Prostate gland (tissue), 2 donors: ENCODE measurements at regions not wholly inside any gene's neighbourhood (a gene's known extent, or its start where the extent isn't known, plus 50 kb on each side); places are given as distances from the start of the nearest gene placed in this dataset.
"Not testable (repeated sequence)": the region's sequence is repeated elsewhere in the genome, so short reads cannot be mapped to it uniquely, and the experiment has no call there.

ENCODE experiments used
- DNase-seq: peaks from one replicate; pipeline ENCODE4 v3.0.0-alpha.2; 2019; ENCODE audit warnings: low spot score
- H3K27ac ChIP-seq, 2 donors: fragments of 200-600 bp; sonication (generic); 2 replicates each; pipeline ENCODE4 v1.5.1; 2017 to 2019
- H3K27me3 ChIP-seq: fragments of 200-600 bp; sonication (generic); replicated peaks from 2 replicates; pipeline ENCODE4 v1.5.1; 2019; ENCODE audit not compliant: insufficient read depth
- H3K36me3 ChIP-seq, 2 donors: fragments of 200-600 bp; sonication (generic); 1 replicate in 1 of 2; 2 replicates in 1 of 2; pipeline versions ENCODE4 v1.5.1 to v1.8.1; 2017 to 2019
- H3K4me1 ChIP-seq: fragments of 200-600 bp; sonication (generic); replicated peaks from 2 replicates; pipeline ENCODE4 v1.5.1; 2019
- H3K4me3 ChIP-seq, 2 donors: fragments of 200-600 bp; sonication (generic); 2 replicates each; pipeline ENCODE4 v1.5.1; 2017 to 2019
- H3K9me3 ChIP-seq: fragments of 200-600 bp; sonication (generic); 2 replicates; pipeline ENCODE4 v1.5.1; 2017
- POLR2A ChIP-seq: fragments of 450-650 bp; IDR thresholded peaks from one replicate; pipeline ENCODE4 v1.6.1; 2016; ENCODE audit warnings: antibody characterized with exemption, mild to moderate bottlenecking
- POLR2AphosphoS5 ChIP-seq: sonication (generic); formaldehyde crosslinking; IDR thresholded peaks from one replicate; pipeline ENCODE4 v1.6.1; 2017; ENCODE audit warnings: antibody characterized with exemption
- WGBS: methylation state at CpG from one replicate; pipeline ENCODE4 v1.1.5; 2018; 5-methylcytosine and 5-hydroxymethylcytosine counted together
- intact Hi-C: fragments of 100-400 bp; cut with DNase I; formaldehyde crosslinking; loops from one replicate; pipeline ENCODE4 v1.14.2; 2022
- TF ChIP-seq, protein P1 (sequence below), 4 experiments: fragments of 200-600 bp in 2 of 4; fragments of 450-650 bp in 2 of 4; sonication (generic) in 2 of 4; IDR thresholded peaks; 1 replicate in 3 of 4; 2 replicates in 1 of 4; pipeline ENCODE4 v1.5.1; 2016 to 2019; ENCODE audit warnings: antibody characterized with exemption in 4 of 4, mild to moderate bottlenecking in 2 of 4, moderate library complexity in 2 of 4

DNA sequence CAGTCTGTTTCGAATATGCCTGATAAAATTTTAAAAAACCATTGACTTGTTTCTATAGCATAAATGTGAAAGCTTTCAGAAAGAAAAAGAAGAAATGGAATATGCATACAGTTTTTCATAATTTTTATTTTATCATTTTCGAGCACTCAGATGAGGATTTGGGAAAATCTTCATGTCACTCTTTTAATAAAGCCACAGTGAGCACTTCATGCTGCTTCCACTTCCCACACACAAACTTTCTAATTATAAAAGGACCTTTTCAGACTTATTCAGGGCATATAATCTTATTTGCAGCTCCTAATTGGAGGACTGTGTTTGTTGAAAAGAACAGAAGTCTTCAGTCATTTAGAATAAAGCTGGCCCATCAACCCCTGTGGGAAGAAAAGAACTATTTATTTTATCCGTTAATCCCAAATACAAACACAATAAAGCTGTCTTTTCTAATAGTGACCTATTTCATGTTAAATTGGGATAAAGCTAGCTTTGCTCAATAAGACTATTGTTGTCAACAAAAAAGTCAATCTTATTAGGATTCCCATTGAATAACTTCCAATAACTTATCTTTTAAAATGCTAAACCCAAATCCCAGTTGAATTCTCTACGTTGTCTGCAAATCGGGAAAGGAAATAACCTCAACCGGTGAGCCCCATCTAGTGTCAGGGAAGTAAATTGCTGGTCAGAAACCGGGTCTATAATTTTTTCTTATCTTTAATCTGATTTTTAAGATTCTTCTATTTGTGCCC, 211.5 kb downstream of the PDGFRA start:
- no peak for DNase-seq
- Histone ChIP-seq H3K27ac (no peak overlapping the region), H3K27me3 (no peaks in the 10 kb centered on the region), H3K36me3 (no peaks in the 10 kb centered on the region), H3K9me3 (no peaks in the 10 kb centered on the region), H3K4me3 (no peak overlapping the region), H3K4me1 (no peaks in the 10 kb centered on the region)
- intact Hi-C loops: loop anchor here (5.0 kb wide), 1 partner anchor 118 kb away; no protein-coding TSS in a partner anchor
- WGBS: 18% methylated on average over 7 of the region's 7 CpGs
- TF ChIP-seq, protein P1, sequence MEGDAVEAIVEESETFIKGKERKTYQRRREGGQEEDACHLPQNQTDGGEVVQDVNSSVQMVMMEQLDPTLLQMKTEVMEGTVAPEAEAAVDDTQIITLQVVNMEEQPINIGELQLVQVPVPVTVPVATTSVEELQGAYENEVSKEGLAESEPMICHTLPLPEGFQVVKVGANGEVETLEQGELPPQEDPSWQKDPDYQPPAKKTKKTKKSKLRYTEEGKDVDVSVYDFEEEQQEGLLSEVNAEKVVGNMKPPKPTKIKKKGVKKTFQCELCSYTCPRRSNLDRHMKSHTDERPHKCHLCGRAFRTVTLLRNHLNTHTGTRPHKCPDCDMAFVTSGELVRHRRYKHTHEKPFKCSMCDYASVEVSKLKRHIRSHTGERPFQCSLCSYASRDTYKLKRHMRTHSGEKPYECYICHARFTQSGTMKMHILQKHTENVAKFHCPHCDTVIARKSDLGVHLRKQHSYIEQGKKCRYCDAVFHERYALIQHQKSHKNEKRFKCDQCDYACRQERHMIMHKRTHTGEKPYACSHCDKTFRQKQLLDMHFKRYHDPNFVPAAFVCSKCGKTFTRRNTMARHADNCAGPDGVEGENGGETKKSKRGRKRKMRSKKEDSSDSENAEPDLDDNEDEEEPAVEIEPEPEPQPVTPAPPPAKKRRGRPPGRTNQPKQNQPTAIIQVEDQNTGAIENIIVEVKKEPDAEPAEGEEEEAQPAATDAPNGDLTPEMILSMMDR (IDR thresholded peaks at IDR 0.05): peak in 2 of 4 experiments; percentile 31 to 42
- TF ChIP-seq POLR2A: no peak
- no peak for TF ChIP-seq POLR2AphosphoS5

DNA sequence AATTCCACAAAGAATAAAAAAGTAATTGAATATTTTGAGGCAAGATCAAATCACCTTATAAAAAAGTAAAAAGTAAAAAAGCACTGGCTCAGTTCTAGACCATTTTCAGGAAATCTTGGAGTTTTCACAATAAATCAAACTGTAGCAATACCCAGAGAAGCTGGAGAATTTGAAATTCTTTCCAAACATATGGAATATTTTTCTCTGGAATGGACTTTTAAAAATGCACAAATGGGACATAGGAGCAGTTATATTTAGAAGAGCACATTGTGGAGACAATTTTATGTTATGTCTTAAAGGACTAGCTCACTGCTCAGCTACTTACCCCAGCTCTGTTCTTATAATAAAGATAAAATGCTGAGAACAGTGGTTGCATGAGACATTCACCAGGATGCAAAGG, 211.9 kb upstream of the KIT start:
- no peak for DNase-seq
- H3K9me3 ChIP-seq: no peaks in the 10 kb centered on the region
- no peaks in the 10 kb centered on the region for H3K27me3 ChIP-seq
- no peaks in the 10 kb centered on the region for H3K4me1 ChIP-seq
- H3K27ac ChIP-seq: no peak overlapping the region
- H3K36me3 ChIP-seq: no peaks in the 10 kb centered on the region
- TF ChIP-seq POLR2AphosphoS5 (no peak), POLR2A (no peak)
- TF ChIP-seq, protein P1 (IDR thresholded peaks at IDR 0.05): no peak
- intact Hi-C loops: no loop called here
- no peak overlapping the region for H3K4me3 ChIP-seq

GRCh38 chr4:54446581-54446980, 211.2 kb upstream of the KIT start:
- no peak for DNase-seq
- 33% methylated on average over 1 of the region's 1 CpG for WGBS
- intact Hi-C loops: no loop called here

DNA sequence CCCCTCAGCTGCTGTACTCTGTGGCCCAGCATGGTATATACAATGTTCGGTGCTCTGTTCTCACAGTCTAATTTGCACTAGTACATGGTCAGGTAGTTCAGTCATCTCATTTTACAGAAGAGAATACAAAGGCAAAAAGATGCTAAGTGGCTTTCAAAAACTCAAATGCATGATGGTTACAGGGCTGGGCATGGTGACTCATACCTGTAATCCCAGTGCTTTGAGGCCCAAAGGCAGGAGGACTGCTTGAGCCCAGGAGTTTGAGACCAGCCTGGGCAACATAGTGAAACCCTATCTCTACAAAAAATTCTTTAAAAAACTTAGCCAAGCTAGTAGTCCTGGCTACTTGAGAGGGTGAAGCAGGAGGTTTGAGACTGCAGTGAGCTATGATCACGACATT, 210.5 kb upstream of the KIT start:
- Histone ChIP-seq H3K4me1 (no peaks in the 10 kb centered on the region), H3K4me3 (no peak overlapping the region), H3K36me3 (no peaks in the 10 kb centered on the region), H3K27me3 (no peaks in the 10 kb centered on the region), H3K27ac (no peak overlapping the region), H3K9me3 (no peaks in the 10 kb centered on the region)
- WGBS: 88% methylated on average over 2 of the region's 2 CpGs
- TF ChIP-seq, protein P1 (IDR thresholded peaks at IDR 0.05): no peak
- no peak for TF ChIP-seq POLR2A
- TF ChIP-seq POLR2AphosphoS5: no peak
- DNase-seq: no peak
- intact Hi-C loops: no loop called here

More at GRCh38 chr4:54446581-54446980, 211.2 kb upstream of the KIT start:
- H3K4me3 ChIP-seq: no peak overlapping the region
- no peaks in the 10 kb centered on the region for H3K9me3 ChIP-seq
- H3K27ac ChIP-seq: no peak overlapping the region
- no peaks in the 10 kb centered on the region for H3K4me1 ChIP-seq
- TF ChIP-seq POLR2A (no peak), POLR2AphosphoS5 (no peak)
- TF ChIP-seq, protein P1 (IDR thresholded peaks at IDR 0.05): no peak
- H3K27me3 ChIP-seq: no peaks in the 10 kb centered on the region
- H3K36me3 ChIP-seq: no peaks in the 10 kb centered on the region

DNA sequence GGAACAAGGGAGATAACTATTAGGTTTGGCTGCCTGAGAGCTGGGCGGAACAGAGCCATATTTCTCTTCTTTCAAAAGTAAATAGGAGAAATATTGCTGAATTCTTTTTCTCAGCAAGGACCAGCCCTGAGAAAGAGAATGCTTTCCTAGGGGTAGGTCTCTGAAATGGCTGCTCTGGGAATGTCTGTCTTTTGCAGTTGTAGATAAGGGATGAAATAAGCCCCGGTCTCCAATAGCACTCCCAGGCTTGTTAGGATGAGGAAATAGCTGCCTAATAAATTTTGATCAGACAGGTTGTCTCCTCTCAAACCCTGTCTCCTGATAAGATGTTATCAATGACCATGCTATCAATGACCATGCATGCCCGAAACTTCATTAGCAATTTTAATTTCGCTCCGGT, 207.8 kb upstream of the KIT start:
- H3K4me3 ChIP-seq: no peak overlapping the region
- 97% methylated on average over 5 of the region's 5 CpGs for WGBS
- intact Hi-C loops: no loop called here
- no peaks in the 10 kb centered on the region for H3K4me1 ChIP-seq
- H3K27ac ChIP-seq: no peak overlapping the region
- no peaks in the 10 kb centered on the region for H3K9me3 ChIP-seq
- no peaks in the 10 kb centered on the region for H3K36me3 ChIP-seq
- TF ChIP-seq POLR2A (no peak), POLR2AphosphoS5 (no peak)
- TF ChIP-seq, protein P1 (IDR thresholded peaks at IDR 0.05): no peak
- H3K27me3 ChIP-seq: no peaks in the 10 kb centered on the region
- no peak for DNase-seq

DNA sequence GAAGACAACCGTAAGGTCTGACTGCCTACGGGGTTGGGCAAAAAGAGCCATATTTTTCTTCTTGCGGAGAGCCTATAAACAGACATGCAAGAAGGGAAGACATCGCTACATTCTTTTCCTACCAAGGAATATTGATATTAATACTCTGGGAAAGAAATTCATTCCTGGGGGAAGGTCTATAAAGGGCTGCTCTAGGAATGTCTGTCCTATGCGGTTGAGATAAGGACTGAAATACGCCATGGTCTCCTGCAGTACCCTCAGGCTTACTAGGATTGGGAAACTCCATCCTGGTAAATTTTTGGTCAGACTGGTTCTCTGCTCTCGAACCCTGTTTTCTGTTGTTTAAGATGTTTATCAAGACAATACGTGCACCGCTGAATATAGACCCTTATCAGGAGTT, 190.8 kb upstream of the KIT start:
- DNase-seq, H3K27ac ChIP-seq, H3K9me3 ChIP-seq, intact Hi-C loops, H3K27me3 ChIP-seq, H3K4me1 ChIP-seq, H3K36me3 ChIP-seq, H3K4me3 ChIP-seq: not testable (repeated sequence)
- WGBS: 83% methylated on average over 9 of the region's 9 CpGs
